ENCODE measurements at regions not wholly inside any gene's neighbourhood (a gene's known extent, or its start where the extent isn't known, plus 50 kb on each side); places are given as distances from the start of the nearest gene placed in this dataset.

- no peaks in the 10 kb centered on the region for H3K4me1 ChIP-seq
- H3K4me3 ChIP-seq, result no peak overlapping the region
- no peaks in the 10 kb centered on the region for H3K27me3 ChIP-seq
- DNase-seq, result no peak
- no peaks in the 10 kb centered on the region for H3K9me3 ChIP-seq
- no peaks in the 10 kb centered on the region for H3K36me3 ChIP-seq
- TF ChIP-seq POLR2A (IDR thresholded peaks at IDR 0.05), result no peak
- TF ChIP-seq, protein P1, sequence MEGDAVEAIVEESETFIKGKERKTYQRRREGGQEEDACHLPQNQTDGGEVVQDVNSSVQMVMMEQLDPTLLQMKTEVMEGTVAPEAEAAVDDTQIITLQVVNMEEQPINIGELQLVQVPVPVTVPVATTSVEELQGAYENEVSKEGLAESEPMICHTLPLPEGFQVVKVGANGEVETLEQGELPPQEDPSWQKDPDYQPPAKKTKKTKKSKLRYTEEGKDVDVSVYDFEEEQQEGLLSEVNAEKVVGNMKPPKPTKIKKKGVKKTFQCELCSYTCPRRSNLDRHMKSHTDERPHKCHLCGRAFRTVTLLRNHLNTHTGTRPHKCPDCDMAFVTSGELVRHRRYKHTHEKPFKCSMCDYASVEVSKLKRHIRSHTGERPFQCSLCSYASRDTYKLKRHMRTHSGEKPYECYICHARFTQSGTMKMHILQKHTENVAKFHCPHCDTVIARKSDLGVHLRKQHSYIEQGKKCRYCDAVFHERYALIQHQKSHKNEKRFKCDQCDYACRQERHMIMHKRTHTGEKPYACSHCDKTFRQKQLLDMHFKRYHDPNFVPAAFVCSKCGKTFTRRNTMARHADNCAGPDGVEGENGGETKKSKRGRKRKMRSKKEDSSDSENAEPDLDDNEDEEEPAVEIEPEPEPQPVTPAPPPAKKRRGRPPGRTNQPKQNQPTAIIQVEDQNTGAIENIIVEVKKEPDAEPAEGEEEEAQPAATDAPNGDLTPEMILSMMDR (IDR thresholded peaks at IDR 0.05), result no peak
- no peak overlapping the region for H3K27ac ChIP-seq
Measured at GRCh38 chr18:75958683-75959082, 531.2 kb upstream of the SMIM21 start.

DNA sequence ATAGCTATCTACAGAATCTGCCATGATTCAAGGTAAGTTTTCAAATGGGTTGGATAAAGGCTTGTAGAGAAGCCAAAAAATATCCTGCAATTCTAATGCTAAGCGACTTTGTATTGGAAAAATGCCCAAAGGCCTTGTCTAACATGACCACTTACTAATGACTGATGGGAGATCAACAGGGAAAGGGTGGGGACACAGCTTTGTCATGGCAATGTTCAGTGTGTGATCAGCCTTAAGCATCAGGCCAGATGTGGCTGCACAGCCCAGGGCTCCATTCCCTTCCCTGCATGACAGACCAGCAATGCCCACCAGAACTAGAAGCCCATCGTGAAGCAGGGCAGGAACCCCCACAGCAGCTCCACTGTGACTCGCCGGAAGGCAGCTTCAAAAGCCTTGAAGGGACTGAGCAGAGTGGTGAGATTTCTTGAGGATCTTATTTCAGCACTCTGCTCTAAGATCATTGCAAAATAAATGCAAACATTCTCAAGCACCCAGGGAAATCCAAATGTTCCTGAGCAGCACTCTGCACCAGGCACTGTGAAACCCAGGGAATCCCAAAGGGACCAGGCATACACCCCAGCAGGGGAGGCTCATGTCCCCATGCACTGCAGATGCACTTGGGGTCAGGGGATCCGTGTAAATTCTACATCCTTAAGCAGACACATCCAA, 517.9 kb upstream of the SMIM21 start:
- H3K4me1 ChIP-seq, result no peaks in the 10 kb centered on the region
- no peak overlapping the region for H3K4me3 ChIP-seq
- no peaks in the 10 kb centered on the region for H3K36me3 ChIP-seq
- TF ChIP-seq, protein P1 (IDR thresholded peaks at IDR 0.05), result no peak
- no peak for TF ChIP-seq POLR2A (IDR thresholded peaks at IDR 0.05)
- no peak overlapping the region for H3K27ac ChIP-seq
- no peak for DNase-seq
- peaks cover 0 to 9% (median 2%) of the 10 kb centered on the region in 4 donors for H3K9me3 ChIP-seq
- no peaks in the 10 kb centered on the region for H3K27me3 ChIP-seq

GRCh38 chr18:75937306-75937705, 509.8 kb upstream of the SMIM21 start:
- Histone ChIP-seq H3K27me3 (no peaks in the 10 kb centered on the region), H3K9me3 (no peaks in the 10 kb centered on the region), H3K27ac (no peak overlapping the region), H3K4me1 (no peaks in the 10 kb centered on the region), H3K36me3 (no peaks in the 10 kb centered on the region), H3K4me3 (no peak overlapping the region)
- no peak for DNase-seq
- TF ChIP-seq, protein P1 (IDR thresholded peaks at IDR 0.05), result no peak
- no peak for TF ChIP-seq POLR2A (IDR thresholded peaks at IDR 0.05)

DNA sequence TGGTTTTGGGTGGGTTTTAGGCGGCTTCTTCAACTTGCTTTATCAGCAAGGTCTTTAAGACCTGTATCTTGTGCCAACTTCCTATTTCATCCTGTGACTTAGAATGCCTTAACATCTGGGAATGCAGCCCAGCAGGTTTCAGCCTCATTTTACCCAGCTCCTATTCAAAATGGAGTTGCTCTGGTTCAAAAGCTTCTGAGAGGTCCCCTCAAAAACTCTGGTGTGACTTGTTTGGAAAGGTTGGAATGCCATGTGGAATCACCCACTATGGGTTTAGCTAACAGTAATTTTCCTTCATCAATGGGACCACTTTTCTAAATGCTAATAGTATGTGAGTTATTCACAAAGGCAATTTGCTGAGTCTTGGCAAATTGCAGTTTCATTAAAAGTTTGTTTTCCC, 509.4 kb upstream of the SMIM21 start:
- Histone ChIP-seq H3K9me3 (no peaks in the 10 kb centered on the region), H3K36me3 (no peaks in the 10 kb centered on the region), H3K4me3 (no peak overlapping the region), H3K27me3 (no peaks in the 10 kb centered on the region), H3K27ac (no peak overlapping the region), H3K4me1 (no peaks in the 10 kb centered on the region)
- no peak for DNase-seq
- TF ChIP-seq POLR2A (IDR thresholded peaks at IDR 0.05), result no peak

GRCh38 chr18:75931079-75931478, 503.6 kb upstream of the SMIM21 start:
- Histone ChIP-seq H3K9me3 (no peaks in the 10 kb centered on the region), H3K27me3 (no peaks in the 10 kb centered on the region), H3K36me3 (no peaks in the 10 kb centered on the region), H3K4me3 (no peak overlapping the region), H3K27ac (no peak overlapping the region), H3K4me1 (no peaks in the 10 kb centered on the region)
- DNase-seq, result no peak
- no peak for TF ChIP-seq POLR2A (IDR thresholded peaks at IDR 0.05)
- TF ChIP-seq, protein P1 (IDR thresholded peaks at IDR 0.05), result no peak

DNA sequence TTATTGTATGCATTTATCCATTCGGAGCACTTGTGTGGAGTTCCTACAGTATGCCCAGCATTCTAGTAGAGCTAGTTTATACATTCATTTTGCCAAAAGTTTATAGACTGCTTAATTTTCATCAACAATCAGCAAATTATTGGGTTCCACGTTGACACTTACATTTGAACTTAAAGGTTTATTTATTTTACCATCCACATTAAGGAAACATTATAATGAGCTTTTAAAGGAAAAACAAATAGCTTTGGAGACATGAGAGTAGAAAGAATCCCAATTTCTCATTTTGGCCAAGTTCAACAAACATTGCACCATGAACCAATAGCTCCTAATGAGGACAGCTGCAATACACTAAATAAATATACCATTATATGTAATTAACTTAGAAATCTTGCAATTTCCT, 501.2 kb upstream of the SMIM21 start:
- DNase-seq, result no peak
- Histone ChIP-seq H3K4me1 (no peaks in the 10 kb centered on the region), H3K9me3 (no peaks in the 10 kb centered on the region), H3K27ac (no peak overlapping the region), H3K27me3 (no peaks in the 10 kb centered on the region), H3K36me3 (no peaks in the 10 kb centered on the region), H3K4me3 (no peak overlapping the region)
- TF ChIP-seq, protein P1 (IDR thresholded peaks at IDR 0.05), result no peak
- no peak for TF ChIP-seq POLR2A (IDR thresholded peaks at IDR 0.05)
